HepG2 (cell line): ENCODE measurements at regions not wholly inside any gene's neighbourhood (a gene's known extent, or its start where the extent isn't known, plus 50 kb on each side); places are given as distances from the start of the nearest gene placed in this dataset.

Experiments
- ATAC-seq: fragments of 200-7000 bp; cut with Tn5 transposase; 3 replicates; pipeline ENCODE4 v1.9.1; 2020; ENCODE audit warnings: mild to moderate bottlenecking, moderate library complexity
- BruUV-seq: library from RNA; stranded (reverse); fragments of 400-500 nt; replicated peaks from 2 replicates; lab custom pipeline; 2021; lab: Mats Ljungman, UMichigan
- CTCF ChIA-PET: fragments of 300-600 bp; formaldehyde crosslinking; extraction: SDS; loops from one replicate; lab custom pipeline; 2021; ENCODE audit warnings: low total read pairs, inconsistent platforms, low intra/inter-chr PET ratio; lab: Yijun Ruan, JAX
- POLR2A ChIA-PET: fragments of 350-600 bp; sonication (Branson Sonifier 250); formaldehyde crosslinking; loops from one replicate; lab custom pipeline; 2020; ENCODE audit warnings: antibody characterized with exemption, inconsistent platforms; lab: Yijun Ruan, JAX
- DNase-seq: peaks from one replicate; pipeline ENCODE4 v3.0.0-alpha.2; 2015; ENCODE audit warnings: low spot score
- FAIRE-seq: peaks from 3 replicates; lab custom pipeline; 2011; peaks lifted over from hg19 to GRCh38; lab: Jason Lieb, UNC
- H2AFZ ChIP-seq: one replicate; pipeline ENCODE4 v1.6.1; 2011; ENCODE audit warnings: low read length, inconsistent platforms
- H3K27ac ChIP-seq: fragments of 300-600 bp; 3 replicates; pipeline ENCODE4 v1.8.0; 2011; ENCODE audit warnings: mixed run types, mild to moderate bottlenecking, mixed read lengths, low read length, inconsistent platforms; ENCODE audit not compliant: insufficient read depth; ENCODE audit errors: extremely low read length
- H3K27me3 ChIP-seq, 2 experiments: fragments of 200-600 bp in 1 of 2; 2 replicates in 1 of 2; 3 replicates in 1 of 2; pipeline versions ENCODE4 v1.6.0 to v1.8.0; 2011; ENCODE audit warnings: low read length in 2 of 2, mild to moderate bottlenecking in 2 of 2, moderate library complexity in 2 of 2, inconsistent platforms in 1 of 2; ENCODE audit not compliant: insufficient read depth in 2 of 2, control insufficient read depth in 1 of 2
- H3K36me3 ChIP-seq, 2 experiments: fragments of 200-600 bp in 1 of 2; replicated peaks in 1 of 2; 2 replicates in 1 of 2; 3 replicates in 1 of 2; pipeline versions ENCODE4 v1.5.1 to v1.8.0; 2011; ENCODE audit warnings: low read length in 2 of 2, inconsistent platforms in 1 of 2; ENCODE audit not compliant: insufficient read depth in 2 of 2, control insufficient read depth in 1 of 2
- H3K4me1 ChIP-seq: 2 replicates; pipeline ENCODE4 v1.5.1; 2012; ENCODE audit warnings: low read length, inconsistent platforms; ENCODE audit not compliant: insufficient read depth
- H3K4me2 ChIP-seq: 2 replicates; pipeline ENCODE4 v1.6.0; 2011; ENCODE audit warnings: low read depth, low read length, inconsistent platforms
- H3K4me3 ChIP-seq, 3 experiments: fragments of 200-600 bp in 1 of 3; sonication (generic), shearing (Covaris generic) in 1 of 3; replicated peaks in 1 of 3; 2 replicates each; pipeline ENCODE4 v1.5.1; 2011 to 2016; ENCODE audit warnings: low read length in 3 of 3, inconsistent platforms in 2 of 3, low read depth in 2 of 3, mild to moderate bottlenecking in 2 of 3, control low read depth in 1 of 3, mixed read lengths in 1 of 3; ENCODE audit not compliant: insufficient read depth in 1 of 3
- H3K79me2 ChIP-seq: one replicate; pipeline ENCODE4 v1.6.1; 2011; ENCODE audit warnings: low read length, inconsistent platforms; ENCODE audit not compliant: insufficient read depth
- H3K9ac ChIP-seq: 2 replicates; pipeline ENCODE4 v1.6.0; 2011; ENCODE audit warnings: mild to moderate bottlenecking, low read depth, low read length, inconsistent platforms; ENCODE audit not compliant: insufficient read depth
- H3K9me3 ChIP-seq: 2 replicates; pipeline ENCODE4 v1.5.1; 2012; ENCODE audit warnings: mild to moderate bottlenecking, low read length
- H4K20me1 ChIP-seq: 2 replicates; pipeline ENCODE4 v1.6.0; 2011; ENCODE audit warnings: inconsistent platforms, mild to moderate bottlenecking, low read length, moderate library complexity; ENCODE audit not compliant: insufficient read depth
- CCAR2 ChIP-seq: fragments of 200-400 bp; formaldehyde crosslinking; optimal IDR thresholded peaks from 2 replicates; pipeline ENCODE3; 2018; ENCODE audit warnings: low read depth, mild to moderate bottlenecking, low read length, moderate library complexity
- FIP1L1 ChIP-seq: fragments of 200-400 bp; formaldehyde crosslinking; IDR thresholded peaks from 2 replicates; pipeline ENCODE4 v1.6.1; 2018; ENCODE audit warnings: low read depth, mild to moderate bottlenecking, low read length, moderate library complexity, borderline replicate concordance; ENCODE audit not compliant: insufficient read depth
- GTF3A ChIP-seq: sonication (generic); formaldehyde crosslinking; conservative IDR thresholded peaks from 2 replicates; pipeline ENCODE4 v1.4.0; 2020; ENCODE audit warnings: mild to moderate bottlenecking, missing genetic modification reagents
- KDM6A ChIP-seq: IDR thresholded peaks from 2 replicates; pipeline ENCODE4 v1.6.1; 2016; ENCODE audit warnings: low read depth
- SRSF1 ChIP-seq: fragments of 200-400 bp; formaldehyde crosslinking; optimal IDR thresholded peaks from 2 replicates; pipeline ENCODE3; 2017; ENCODE audit warnings: mild to moderate bottlenecking, low read depth, low read length, moderate library complexity
- ZNF547 ChIP-seq: sonication (generic); formaldehyde crosslinking; IDR thresholded peaks from 2 replicates; pipeline ENCODE4 v1.5.1; 2020; ENCODE audit warnings: mild to moderate bottlenecking, missing genetic modification reagents
- ZNF619 ChIP-seq: sonication (generic); formaldehyde crosslinking; IDR thresholded peaks from 2 replicates; pipeline ENCODE4 v1.4.0; 2020; ENCODE audit warnings: mild to moderate bottlenecking, missing genetic modification reagents
- WGBS: methylation state at CpG from one replicate; pipeline ENCODE4 v1.1.6; 2017; ENCODE audit warnings: low lambda C conversion rate; 5-methylcytosine and 5-hydroxymethylcytosine counted together
- in situ Hi-C: cut with HindIII; loops from 2 replicates; pipeline ENCODE4 v1.10.0; 2017; ENCODE audit warnings: low pct_unique_long_range_greater_than_20kb; ENCODE audit not compliant: extremely low pct_ligation_motif_present
- intact Hi-C: fragments of 100-400 bp; cut with micrococcal nuclease; formaldehyde crosslinking; loops from one replicate; pipeline ENCODE4 v1.10.0; 2022; ENCODE audit not compliant: unreplicated experiment
- TF ChIP-seq, protein P1 (sequence below): fragments of 450-650 bp; IDR thresholded peaks from 2 replicates; pipeline ENCODE4 v1.6.1; 2016
- TF ChIP-seq, protein P2 (sequence below): sonication (generic); formaldehyde crosslinking; conservative IDR thresholded peaks from 2 replicates; pipeline ENCODE4 v1.4.0; 2020; ENCODE audit warnings: missing genetic modification reagents
- TF ChIP-seq, protein P3 (sequence below): sonication (generic); formaldehyde crosslinking; IDR thresholded peaks from 2 replicates; pipeline ENCODE4 v1.5.0; 2020; ENCODE audit warnings: mild to moderate bottlenecking, low read depth, missing genetic modification reagents, borderline replicate concordance

DNA sequence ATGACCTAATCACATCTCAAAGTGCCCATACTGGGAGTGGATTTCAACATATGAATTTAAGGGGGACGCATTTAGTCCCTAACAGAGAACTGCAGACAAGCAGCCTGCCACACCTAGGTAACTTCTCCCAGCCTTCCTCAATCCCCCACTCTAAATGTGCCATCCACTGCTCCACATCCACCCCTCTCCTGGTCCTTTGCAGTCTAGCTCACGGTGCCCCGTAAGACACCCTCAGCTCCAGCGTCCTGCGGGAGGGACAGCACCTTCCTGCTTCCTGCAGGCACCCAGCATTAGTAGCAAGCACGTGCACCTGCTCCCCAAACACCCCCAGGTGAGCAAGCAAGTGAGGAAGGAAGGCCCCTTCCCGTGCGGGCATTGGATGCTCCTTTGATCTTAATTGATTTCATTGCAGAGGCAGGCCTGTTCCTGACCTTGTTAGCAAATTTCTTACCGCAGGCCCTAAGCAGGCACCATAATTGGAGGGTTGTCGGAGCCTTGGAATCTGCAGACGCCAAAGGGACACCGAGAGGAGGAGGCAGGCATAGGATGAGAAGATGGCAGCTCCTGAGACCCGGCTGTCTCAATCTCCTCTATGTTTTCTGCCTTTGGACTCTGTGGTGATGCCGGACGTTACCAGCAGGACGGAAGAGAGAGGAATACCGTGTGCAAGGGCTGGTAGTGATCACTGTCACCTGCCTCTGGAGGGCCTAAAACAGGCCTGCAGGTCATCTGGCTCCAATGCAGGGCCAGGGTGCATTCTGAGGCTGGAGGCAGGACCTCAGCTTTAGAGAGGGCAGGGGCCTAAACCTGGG, 75.8 kb upstream of the CHST15 start:
- FAIRE-seq (no peak), DNase-seq (no peak), ATAC-seq (peak; percentile 73)
- H3K9me3 ChIP-seq, result no peaks in the 10 kb centered on the region
- ChIA-PET CTCF (no interaction called here), POLR2A (no interaction called here)
- no peak overlapping the region for H3K27ac ChIP-seq
- TF ChIP-seq SRSF1 (no peak), FIP1L1 (no peak), GTF3A (CRISPR knock-in tag) (no peak), CCAR2 (no peak), KDM6A (CRISPR knock-in tag) (no peak), ZNF547 (CRISPR knock-in tag) (no peak), ZNF619 (CRISPR knock-in tag) (no peak)
- TF ChIP-seq, protein P1, sequence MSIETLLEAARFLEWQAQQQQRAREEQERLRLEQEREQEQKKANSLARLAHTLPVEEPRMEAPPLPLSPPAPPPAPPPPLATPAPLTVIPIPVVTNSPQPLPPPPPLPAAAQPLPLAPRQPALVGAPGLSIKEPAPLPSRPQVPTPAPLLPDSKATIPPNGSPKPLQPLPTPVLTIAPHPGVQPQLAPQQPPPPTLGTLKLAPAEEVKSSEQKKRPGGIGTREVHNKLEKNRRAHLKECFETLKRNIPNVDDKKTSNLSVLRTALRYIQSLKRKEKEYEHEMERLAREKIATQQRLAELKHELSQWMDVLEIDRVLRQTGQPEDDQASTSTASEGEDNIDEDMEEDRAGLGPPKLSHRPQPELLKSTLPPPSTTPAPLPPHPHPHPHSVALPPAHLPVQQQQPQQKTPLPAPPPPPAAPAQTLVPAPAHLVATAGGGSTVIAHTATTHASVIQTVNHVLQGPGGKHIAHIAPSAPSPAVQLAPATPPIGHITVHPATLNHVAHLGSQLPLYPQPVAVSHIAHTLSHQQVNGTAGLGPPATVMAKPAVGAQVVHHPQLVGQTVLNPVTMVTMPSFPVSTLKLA, result no peak
- TF ChIP-seq, protein P2, sequence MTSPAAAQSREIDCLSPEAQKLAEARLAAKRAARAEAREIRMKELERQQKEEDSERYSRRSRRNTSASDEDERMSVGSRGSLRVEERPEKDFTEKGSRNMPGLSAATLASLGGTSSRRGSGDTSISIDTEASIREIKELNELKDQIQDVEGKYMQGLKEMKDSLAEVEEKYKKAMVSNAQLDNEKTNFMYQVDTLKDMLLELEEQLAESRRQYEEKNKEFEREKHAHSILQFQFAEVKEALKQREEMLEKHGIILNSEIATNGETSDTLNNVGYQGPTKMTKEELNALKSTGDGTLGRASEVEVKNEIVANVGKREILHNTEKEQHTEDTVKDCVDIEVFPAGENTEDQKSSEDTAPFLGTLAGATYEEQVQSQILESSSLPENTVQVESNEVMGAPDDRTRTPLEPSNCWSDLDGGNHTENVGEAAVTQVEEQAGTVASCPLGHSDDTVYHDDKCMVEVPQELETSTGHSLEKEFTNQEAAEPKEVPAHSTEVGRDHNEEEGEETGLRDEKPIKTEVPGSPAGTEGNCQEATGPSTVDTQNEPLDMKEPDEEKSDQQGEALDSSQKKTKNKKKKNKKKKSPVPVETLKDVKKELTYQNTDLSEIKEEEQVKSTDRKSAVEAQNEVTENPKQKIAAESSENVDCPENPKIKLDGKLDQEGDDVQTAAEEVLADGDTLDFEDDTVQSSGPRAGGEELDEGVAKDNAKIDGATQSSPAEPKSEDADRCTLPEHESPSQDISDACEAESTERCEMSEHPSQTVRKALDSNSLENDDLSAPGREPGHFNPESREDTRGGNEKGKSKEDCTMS (CRISPR knock-in tag), result no peak
- TF ChIP-seq, protein P3, sequence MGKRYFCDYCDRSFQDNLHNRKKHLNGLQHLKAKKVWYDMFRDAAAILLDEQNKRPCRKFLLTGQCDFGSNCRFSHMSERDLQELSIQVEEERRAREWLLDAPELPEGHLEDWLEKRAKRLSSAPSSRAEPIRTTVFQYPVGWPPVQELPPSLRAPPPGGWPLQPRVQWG (CRISPR knock-in tag), result no peak
- no TSS peak for BruUV-seq
- H3K27me3 ChIP-seq, result peaks cover 13 to 41% of the 10 kb centered on the region in 2 experiments
- intact Hi-C loops (no loop called here), in situ Hi-C loops (no loop called here)
- H3K79me2 ChIP-seq, result no peaks in the 10 kb centered on the region
- no peaks in the 10 kb centered on the region for H4K20me1 ChIP-seq
- no peak overlapping the region for H3K9ac ChIP-seq
- no peak overlapping the region for H2AFZ ChIP-seq
- WGBS, result 51% methylated on average over 13 of the region's 17 CpGs
- no peaks in the 10 kb centered on the region for H3K4me1 ChIP-seq
- H3K4me2 ChIP-seq, result no peak overlapping the region
- no peaks in the 10 kb centered on the region for H3K36me3 ChIP-seq
- H3K4me3 ChIP-seq, result no peak overlapping the region
